Activated naive CD8-positive, alpha-beta T cell treated with anti-CD3 and anti-CD28 coated beads for 36 hours (primary cell): ENCODE measurements at regions not wholly inside any gene's neighbourhood (a gene's known extent, or its start where the extent isn't known, plus 50 kb on each side); places are given as distances from the start of the nearest gene placed in this dataset.
"Not testable (repeated sequence)": the region's sequence is repeated elsewhere in the genome, so short reads cannot be mapped to it uniquely, and the experiment has no call there.

Source experiments
- DNase-seq: peaks from one replicate; pipeline ENCODE4 v3.0.0; 2021
- H3K27ac Mint-ChIP-seq: one replicate; pipeline ENCODE4 v1.8.0; 2022; ENCODE audit warnings: mild to moderate bottlenecking, moderate library complexity, mixed read lengths
- H3K27me3 Mint-ChIP-seq: one replicate; pipeline ENCODE4 v1.8.0; 2022; ENCODE audit warnings: mild to moderate bottlenecking, mixed read lengths
- H3K36me3 Mint-ChIP-seq: one replicate; pipeline ENCODE4 v1.8.0; 2021; ENCODE audit warnings: mild to moderate bottlenecking, mixed read lengths
- H3K4me1 Mint-ChIP-seq: one replicate; pipeline ENCODE4 v1.8.0; 2021; ENCODE audit warnings: mixed read lengths
- H3K4me3 Mint-ChIP-seq: one replicate; pipeline ENCODE4 v1.8.0; 2022; ENCODE audit warnings: mild to moderate bottlenecking, moderate library complexity, mixed read lengths
- H3K9me3 Mint-ChIP-seq: one replicate; pipeline ENCODE4 v1.8.0; 2022; ENCODE audit warnings: mixed read lengths

DNA sequence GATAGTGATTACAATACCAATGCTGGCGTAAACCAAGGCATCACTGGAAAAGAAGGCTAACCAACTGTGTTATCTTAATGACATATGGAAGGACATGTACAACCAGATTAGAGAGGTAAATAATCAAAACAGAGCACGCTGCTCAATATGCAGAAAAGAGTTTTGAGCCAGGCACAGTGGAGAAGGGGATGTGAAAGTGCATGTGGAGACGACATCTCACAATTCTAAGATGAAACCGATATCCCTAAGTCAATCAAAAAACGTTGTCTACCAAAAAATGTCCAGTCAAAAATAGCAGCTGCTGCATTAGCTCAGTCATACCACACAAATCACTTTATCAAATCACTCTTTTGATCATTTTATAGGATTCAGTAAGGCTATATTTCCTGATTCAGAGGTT, 116.3 kb upstream of the OLIG2 start:
- no peaks in the 10 kb centered on the region for H3K9me3 Mint-ChIP-seq
- no peak overlapping the region for H3K4me3 Mint-ChIP-seq
- H3K4me1 Mint-ChIP-seq = peaks cover 7% of the 10 kb centered on the region
- no peaks in the 10 kb centered on the region for H3K27me3 Mint-ChIP-seq
- no peak overlapping the region for H3K27ac Mint-ChIP-seq
- no peak for DNase-seq
- H3K36me3 Mint-ChIP-seq = no peaks in the 10 kb centered on the region

DNA sequence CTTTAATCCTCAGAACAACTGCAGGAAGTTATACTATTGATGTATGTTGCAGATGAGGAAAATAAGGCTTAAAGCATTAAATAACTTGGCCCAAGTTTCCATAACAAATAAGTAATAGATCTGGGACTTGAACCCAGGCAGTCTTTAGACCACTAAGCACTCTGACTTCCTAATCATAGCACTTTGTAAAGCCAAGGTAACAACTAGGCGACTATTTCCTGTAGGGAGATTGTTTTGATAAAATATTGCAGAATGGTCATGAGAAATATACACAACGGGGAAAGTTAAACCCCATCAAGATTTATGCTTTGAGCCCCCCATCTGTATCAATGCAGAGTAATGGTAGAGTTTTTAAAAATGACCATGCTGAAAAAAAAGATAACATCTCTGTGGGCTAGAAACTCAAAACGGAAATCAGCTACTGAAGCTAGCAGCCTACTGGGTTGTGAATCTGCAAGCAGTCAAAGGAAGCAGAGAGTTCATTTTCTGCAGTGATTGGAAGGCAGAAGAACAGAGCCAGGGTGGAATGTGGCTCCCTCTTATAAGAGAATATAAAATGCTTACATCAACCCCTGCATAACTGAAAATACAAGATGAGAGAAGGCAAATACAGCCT, 111.2 kb upstream of the OLIG2 start:
- Mint-ChIP-seq H3K9me3 (peaks cover 3% of the 10 kb centered on the region), H3K36me3 (peaks cover 3% of the 10 kb centered on the region), H3K27ac (peak overlapping the region; percentile 72), H3K4me1 (peaks cover 20% of the 10 kb centered on the region), H3K27me3 (no peaks in the 10 kb centered on the region), H3K4me3 (peak overlapping the region; percentile 16)
- DNase-seq = no peak

- no peak overlapping the region for H3K4me3 Mint-ChIP-seq
- H3K27ac Mint-ChIP-seq = peak overlapping the region; percentile 72
- no peaks in the 10 kb centered on the region for H3K27me3 Mint-ChIP-seq
Measured at GRCh38 chr21:32915099-32915498, 110.6 kb upstream of the OLIG2 start.

GRCh38 chr21:32916088-32916487, 109.6 kb upstream of the OLIG2 start:
- peaks cover 20% of the 10 kb centered on the region for H3K4me1 Mint-ChIP-seq
- DNase-seq = no peak
- peaks cover 3% of the 10 kb centered on the region for H3K9me3 Mint-ChIP-seq
- no peaks in the 10 kb centered on the region for H3K27me3 Mint-ChIP-seq
- no peak overlapping the region for H3K4me3 Mint-ChIP-seq
- H3K27ac Mint-ChIP-seq = no peak overlapping the region
- peaks cover 3% of the 10 kb centered on the region for H3K36me3 Mint-ChIP-seq

More at GRCh38 chr21:32915099-32915498, 110.6 kb upstream of the OLIG2 start:
- DNase-seq = no peak
- peaks cover 3% of the 10 kb centered on the region for H3K36me3 Mint-ChIP-seq
- peaks cover 3% of the 10 kb centered on the region for H3K9me3 Mint-ChIP-seq
- H3K4me1 Mint-ChIP-seq = peaks cover 20% of the 10 kb centered on the region

GRCh38 chr21:32916522-32917099, 109.1 kb upstream of the OLIG2 start:
- Mint-ChIP-seq H3K4me3 (no peak overlapping the region), H3K9me3 (peaks cover 3% of the 10 kb centered on the region), H3K4me1 (peaks cover 20% of the 10 kb centered on the region), H3K27me3 (no peaks in the 10 kb centered on the region), H3K27ac (no peak overlapping the region), H3K36me3 (peaks cover 3% of the 10 kb centered on the region)
- no peak for DNase-seq

GRCh38 chr21:32917362-32918135, 108.2 kb upstream of the OLIG2 start:
- Mint-ChIP-seq H3K27ac (no peak overlapping the region), H3K4me1 (peaks cover 24% of the 10 kb centered on the region), H3K27me3 (no peaks in the 10 kb centered on the region), H3K4me3 (no peak overlapping the region), H3K36me3 (peaks cover 3% of the 10 kb centered on the region), H3K9me3 (peaks cover 3% of the 10 kb centered on the region)
- DNase-seq = no peak

DNA sequence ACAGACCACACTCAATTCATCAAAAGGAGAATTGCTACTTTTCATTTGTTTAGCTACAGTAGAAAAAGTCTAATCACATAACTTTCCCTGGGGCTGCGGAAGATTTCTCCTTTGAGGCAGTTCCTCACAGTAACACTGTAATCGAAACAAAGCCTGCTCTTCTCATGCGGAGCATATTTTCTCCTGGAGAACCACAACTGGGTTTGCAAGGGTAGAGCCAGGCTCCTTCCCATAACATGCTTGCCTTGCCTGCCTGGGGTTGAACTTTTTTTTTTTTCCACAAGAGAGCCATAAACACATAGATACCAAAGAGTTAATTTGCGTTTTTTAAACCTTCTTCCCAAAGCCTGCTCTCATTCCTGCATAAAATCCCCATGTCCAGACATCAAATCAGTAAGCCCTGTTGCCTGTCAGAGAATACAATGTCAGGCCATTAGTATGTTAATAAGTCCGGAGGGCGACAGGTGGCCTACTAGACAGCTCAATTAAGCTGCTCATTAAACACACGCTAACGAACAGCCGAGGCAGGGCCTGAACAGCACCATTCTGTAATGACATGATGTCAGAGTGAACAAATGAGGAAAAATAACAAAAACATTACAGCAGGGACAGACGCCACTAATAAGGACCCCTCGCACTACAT, 107.1 kb upstream of the OLIG2 start:
- no peaks in the 10 kb centered on the region for H3K27me3 Mint-ChIP-seq
- no peak overlapping the region for H3K27ac Mint-ChIP-seq
- DNase-seq = no peak
- peaks cover 3% of the 10 kb centered on the region for H3K9me3 Mint-ChIP-seq
- H3K4me3 Mint-ChIP-seq = no peak overlapping the region
- peaks cover 24% of the 10 kb centered on the region for H3K4me1 Mint-ChIP-seq
- peaks cover 3% of the 10 kb centered on the region for H3K36me3 Mint-ChIP-seq

- H3K9me3 Mint-ChIP-seq = peaks cover 14% of the 10 kb centered on the region
- peaks cover 7% of the 10 kb centered on the region for H3K36me3 Mint-ChIP-seq
- no peak overlapping the region for H3K4me3 Mint-ChIP-seq
- H3K27ac Mint-ChIP-seq = no peak overlapping the region
- peaks cover 7% of the 10 kb centered on the region for H3K4me1 Mint-ChIP-seq
- no peak for DNase-seq
- H3K27me3 Mint-ChIP-seq = no peaks in the 10 kb centered on the region
Measured at GRCh38 chr21:32920474-32920873, 105.3 kb upstream of the OLIG2 start.

GRCh38 chr21:32921632-32922230, 104.0 kb upstream of the OLIG2 start:
- peaks cover 17% of the 10 kb centered on the region for H3K9me3 Mint-ChIP-seq
- no peaks in the 10 kb centered on the region for H3K27me3 Mint-ChIP-seq
- H3K36me3 Mint-ChIP-seq = peaks cover 10% of the 10 kb centered on the region
- H3K27ac Mint-ChIP-seq = no peak overlapping the region
- H3K4me1 Mint-ChIP-seq = peaks cover 4% of the 10 kb centered on the region
- peak; percentile 35 for DNase-seq
- no peak overlapping the region for H3K4me3 Mint-ChIP-seq

DNA sequence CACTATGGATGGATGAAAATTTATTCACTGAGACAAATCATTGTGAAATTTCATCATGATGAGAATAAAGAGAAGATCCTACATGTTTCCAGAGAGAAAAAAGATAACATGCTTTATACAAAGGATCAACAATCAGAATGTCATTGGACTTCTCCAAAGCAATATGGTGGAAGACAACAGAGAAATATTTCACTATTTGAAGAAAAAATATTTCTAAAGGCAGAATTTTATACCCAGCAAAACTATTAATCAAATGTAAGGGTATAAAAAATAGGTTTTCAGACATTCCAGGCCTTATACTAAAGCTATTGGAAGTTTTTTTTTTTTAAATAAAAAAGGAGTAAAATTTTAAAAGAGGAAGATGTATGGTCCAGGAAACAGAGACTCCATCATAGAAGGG, 100.6 kb upstream of the OLIG2 start:
- H3K36me3 Mint-ChIP-seq = peaks cover 18% of the 10 kb centered on the region
- no peak for DNase-seq
- H3K4me1 Mint-ChIP-seq = peaks cover 12% of the 10 kb centered on the region
- H3K9me3 Mint-ChIP-seq = peaks cover 21% of the 10 kb centered on the region
- no peaks in the 10 kb centered on the region for H3K27me3 Mint-ChIP-seq
- H3K4me3 Mint-ChIP-seq = no peak overlapping the region
- H3K27ac Mint-ChIP-seq = no peak overlapping the region

- DNase-seq = peak; percentile 11
- H3K27ac Mint-ChIP-seq = peak overlapping the region; percentile 89
- H3K27me3 Mint-ChIP-seq = no peaks in the 10 kb centered on the region
- peaks cover 27% of the 10 kb centered on the region for H3K36me3 Mint-ChIP-seq
- peaks cover 33% of the 10 kb centered on the region for H3K4me1 Mint-ChIP-seq
- peaks cover 20% of the 10 kb centered on the region for H3K9me3 Mint-ChIP-seq
- H3K4me3 Mint-ChIP-seq = peak overlapping the region; percentile 6
Measured at GRCh38 chr21:32929633-32930038, 96.1 kb upstream of the OLIG2 start.

DNA sequence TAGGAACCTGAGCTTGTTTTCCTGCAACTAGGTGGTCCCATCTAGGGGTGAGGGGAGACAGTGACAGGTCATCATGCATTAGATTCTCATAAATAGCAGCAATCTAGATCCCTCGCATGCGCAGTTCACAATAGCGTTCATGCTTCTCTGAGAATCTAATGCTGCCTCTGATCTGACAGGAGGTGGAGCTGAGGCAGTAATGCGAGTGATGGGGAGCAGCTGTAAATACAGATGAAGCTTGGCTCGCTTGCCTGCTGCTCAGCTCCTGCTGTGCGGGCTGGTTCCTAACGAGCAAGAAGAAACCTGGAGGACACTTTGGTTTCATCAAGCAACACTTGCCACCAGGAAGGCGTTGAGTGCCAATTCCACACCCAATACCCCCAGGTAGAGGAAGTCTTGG, 95.1 kb upstream of the OLIG2 start:
- no peak overlapping the region for H3K27ac Mint-ChIP-seq
- DNase-seq = no peak
- peaks cover 13% of the 10 kb centered on the region for H3K9me3 Mint-ChIP-seq
- peaks cover 23% of the 10 kb centered on the region for H3K36me3 Mint-ChIP-seq
- H3K4me1 Mint-ChIP-seq = peaks cover 33% of the 10 kb centered on the region
- no peak overlapping the region for H3K4me3 Mint-ChIP-seq
- H3K27me3 Mint-ChIP-seq = no peaks in the 10 kb centered on the region

GRCh38 chr21:32934068-32934467, 91.7 kb upstream of the OLIG2 start:
- DNase-seq, H3K27ac Mint-ChIP-seq, H3K27me3 Mint-ChIP-seq, H3K4me3 Mint-ChIP-seq, H3K9me3 Mint-ChIP-seq: not testable (repeated sequence)
- Mint-ChIP-seq H3K4me1 (peaks cover 33% of the 10 kb centered on the region), H3K36me3 (peaks cover 10% of the 10 kb centered on the region)

DNA sequence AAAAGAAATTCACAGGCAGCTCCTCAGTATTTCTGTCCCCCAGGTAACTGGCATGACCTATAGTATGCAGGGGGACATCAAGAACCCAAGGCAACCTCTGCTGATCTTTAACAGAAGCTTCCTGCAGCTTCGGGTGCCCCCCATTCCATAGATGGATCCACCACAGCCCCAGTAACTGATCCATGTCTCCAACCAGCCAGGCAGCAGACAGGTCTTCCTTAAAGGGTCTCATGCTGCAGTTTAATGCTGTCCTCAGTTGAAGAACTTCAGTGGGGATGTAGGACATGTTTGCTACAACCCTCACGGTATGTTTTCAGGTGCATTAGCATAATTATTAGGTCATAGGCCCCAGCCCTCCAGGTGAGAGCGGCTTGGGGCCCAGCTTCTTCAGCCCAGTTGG, 90.9 kb upstream of the OLIG2 start:
- DNase-seq = no peak
- H3K27me3 Mint-ChIP-seq = no peaks in the 10 kb centered on the region
- H3K4me3 Mint-ChIP-seq = no peak overlapping the region
- H3K9me3 Mint-ChIP-seq = peaks cover 3% of the 10 kb centered on the region
- H3K4me1 Mint-ChIP-seq = peaks cover 27% of the 10 kb centered on the region
- H3K36me3 Mint-ChIP-seq = peaks cover 10% of the 10 kb centered on the region
- no peak overlapping the region for H3K27ac Mint-ChIP-seq
